ENCODE measurements at regions not wholly inside any gene's neighbourhood (a gene's known extent, or its start where the extent isn't known, plus 50 kb on each side); places are given as distances from the start of the nearest gene placed in this dataset.

- Mint-ChIP-seq H3K27me3 (ENCODE audit: low read depth) (peaks cover 20% of the 10 kb centered on the region), H3K36me3 (no peaks in the 10 kb centered on the region), H3K4me1 (peaks cover 48% of the 10 kb centered on the region), H3K4me3 (no peak overlapping the region), H3K9me3 (peaks cover 6% of the 10 kb centered on the region; the same call in 1 of the 2 replicates), H3K27ac (no peak overlapping the region)
- POLR2A ChIA-PET: no interaction called here
- TF ChIP-seq ETV6 (CRISPR knock-in tag; IDR thresholded peaks at IDR 0.05) (no peak), SMAD4 (CRISPR knock-in tag; IDR thresholded peaks at IDR 0.05) (no peak), ZNF121 (CRISPR knock-in tag; IDR thresholded peaks at IDR 0.05) (no peak), USF1 (CRISPR knock-in tag; IDR thresholded peaks at IDR 0.05) (no peak), FOXJ3 (CRISPR knock-in tag; IDR thresholded peaks at IDR 0.05; ENCODE audit: borderline replicate concordance) (no peak), EMX1 (CRISPR knock-in tag; IDR thresholded peaks at IDR 0.05) (no peak)
- no peak for DNase-seq (ENCODE audit: low spot score)
- CTCF ChIA-PET: interaction anchor here (1.6 kb wide), 1 partner anchor 9 kb away, joined by 5 read pairs; no protein-coding TSS in a partner anchor
- no peak for ATAC-seq
Observed at GRCh38 chr1:232459087-232459486, 170.8 kb downstream of the SIPA1L2 start.

- DNase-seq (ENCODE audit: low spot score) (no peak), ATAC-seq (no peak)
- TF ChIP-seq MAX (CRISPR knock-in tag; IDR thresholded peaks at IDR 0.05) (no peak), E2F5 (CRISPR knock-in tag; IDR thresholded peaks at IDR 0.05) (no peak), ZNF671 (CRISPR knock-in tag; IDR thresholded peaks at IDR 0.05) (no peak), ZNF317 (CRISPR knock-in tag; IDR thresholded peaks at IDR 0.05; ENCODE audit: borderline replicate concordance, low read depth) (no peak), RORB (CRISPR knock-in tag; IDR thresholded peaks at IDR 0.05) (no peak), E2F1 (CRISPR knock-in tag; IDR thresholded peaks at IDR 0.05) (no peak), GABPB1 (CRISPR knock-in tag; IDR thresholded peaks at IDR 0.05) (no peak)
- Mint-ChIP-seq H3K27me3 (ENCODE audit: low read depth) (peaks cover 8% of the 10 kb centered on the region; the same call in 1 of the 2 replicates), H3K4me1 (peaks cover 52% of the 10 kb centered on the region), H3K27ac (no peak overlapping the region), H3K36me3 (no peaks in the 10 kb centered on the region), H3K9me3 (peaks cover 6% of the 10 kb centered on the region; the same call in 1 of the 2 replicates), H3K4me3 (no peak overlapping the region)
- CTCF ChIA-PET: interaction anchor here (1.7 kb wide), 1 partner anchor 170 kb away, joined by 8 read pairs; no protein-coding TSS in a partner anchor
- POLR2A ChIA-PET: no interaction called here
Observed at GRCh38 chr1:232457595-232457994, 172.3 kb downstream of the SIPA1L2 start.

GRCh38 chr1:232456714-232457113 is 173.2 kb downstream of the SIPA1L2 start:
- DNase-seq (ENCODE audit: low spot score) (no peak), ATAC-seq (peak; percentile 13; the same call in 1 of the 2 replicates)
- Mint-ChIP-seq H3K27me3 (ENCODE audit: low read depth) (peaks cover under 1% of the 10 kb centered on the region; the same call in 1 of the 2 replicates), H3K27ac (peak overlapping the region; percentile 74; the same call in 1 of the 2 replicates), H3K4me3 (no peak overlapping the region), H3K4me1 (peaks cover 55% of the 10 kb centered on the region), H3K36me3 (no peaks in the 10 kb centered on the region), H3K9me3 (peaks cover 6% of the 10 kb centered on the region; the same call in 1 of the 2 replicates)
- ChIA-PET CTCF (interaction anchor here (1.7 kb wide), 1 partner anchor 171 kb away, joined by 8 read pairs; no protein-coding TSS in a partner anchor), POLR2A (no interaction called here)
- TF ChIP-seq ZNF512 (CRISPR knock-in tag; IDR thresholded peaks at IDR 0.05; ENCODE audit: borderline replicate concordance) (no peak), GABPB1 (CRISPR knock-in tag; IDR thresholded peaks at IDR 0.05) (no peak), NR1H2 (CRISPR knock-in tag; IDR thresholded peaks at IDR 0.05) (no peak), GRHL2 (CRISPR knock-in tag; IDR thresholded peaks at IDR 0.05; ENCODE audit: insufficient replicate concordance, severe bottlenecking) (no peak)
